CD4-positive, CD25-positive, alpha-beta regulatory T cell (primary cell): ENCODE measurements at regions not wholly inside any gene's neighbourhood (a gene's known extent, or its start where the extent isn't known, plus 50 kb on each side); places are given as distances from the start of the nearest gene placed in this dataset.

Source experiments
- ATAC-seq, 2 donors: fragments of 150-1000 bp; cut with Tn5 transposase; one replicate each; pipeline ENCODE4 v1.10.0; 2021; ENCODE audit warnings: low read depth in 2 of 2, moderate number of reproducible peaks in 2 of 2, moderate library complexity in 1 of 2
- DNase-seq, 3 donors: peaks; one replicate each; pipeline versions ENCODE4 v3.0.0 to v3.0.0-alpha.2; 2012 to 2022; ENCODE audit warnings: mixed read lengths in 1 of 3
- H3K27ac ChIP-seq: one replicate; pipeline ENCODE4 v1.7.0; 2013; ENCODE audit warnings: mild to moderate bottlenecking, low read length; ENCODE audit not compliant: insufficient read depth, poor library complexity, severe bottlenecking
- H3K27me3 ChIP-seq: one replicate; pipeline ENCODE4 v1.7.0; 2013; ENCODE audit warnings: low read length; ENCODE audit not compliant: control insufficient read depth, insufficient read depth
- H3K36me3 ChIP-seq: one replicate; pipeline ENCODE4 v1.7.0; 2013; ENCODE audit warnings: mild to moderate bottlenecking, low read length, moderate library complexity; ENCODE audit not compliant: control insufficient read depth, insufficient read depth
- H3K4me1 ChIP-seq: 2 replicates; pipeline ENCODE4 v1.7.0; 2013; ENCODE audit warnings: mild to moderate bottlenecking, low read length; ENCODE audit not compliant: insufficient read depth, control insufficient read depth, poor library complexity, severe bottlenecking
- H3K4me3 ChIP-seq: one replicate; pipeline ENCODE4 v1.7.0; 2013; ENCODE audit warnings: low read depth, mild to moderate bottlenecking, low read length, moderate library complexity
- H3K9me3 ChIP-seq, 2 experiments: 1 replicate in 1 of 2; 2 replicates in 1 of 2; pipeline ENCODE4 v1.7.0; 2013; ENCODE audit warnings: low read length in 2 of 2, mild to moderate bottlenecking in 1 of 2, moderate library complexity in 1 of 2; ENCODE audit not compliant: control insufficient read depth in 2 of 2
- H3K27ac Mint-ChIP-seq, 3 donors: one replicate each; pipeline ENCODE4 v1.8.0; 2020 to 2022; ENCODE audit warnings: mild to moderate bottlenecking in 3 of 3, mixed read lengths in 3 of 3, moderate library complexity in 2 of 3
- H3K27me3 Mint-ChIP-seq: one replicate; pipeline ENCODE4 v1.8.0; 2022; ENCODE audit warnings: mild to moderate bottlenecking, mixed read lengths
- H3K36me3 Mint-ChIP-seq: one replicate; pipeline ENCODE4 v1.8.0; 2020; ENCODE audit warnings: mixed read lengths
- H3K4me1 Mint-ChIP-seq, 4 donors: one replicate each; pipeline ENCODE4 v1.8.0; 2020 to 2022; ENCODE audit warnings: mixed read lengths in 4 of 4, mild to moderate bottlenecking in 1 of 4
- H3K4me3 Mint-ChIP-seq, 4 donors: one replicate each; pipeline ENCODE4 v1.8.0; 2020 to 2022; ENCODE audit warnings: mild to moderate bottlenecking in 4 of 4, mixed read lengths in 4 of 4, moderate library complexity in 3 of 4
- H3K9me3 Mint-ChIP-seq, 7 donors: one replicate each; pipeline ENCODE4 v1.8.0; 2020 to 2022; ENCODE audit warnings: mixed read lengths in 7 of 7, mild to moderate bottlenecking in 3 of 7, moderate library complexity in 2 of 7

- peaks cover 0 to 1% (median 0%) of the 10 kb centered on the region in 7 donors for H3K9me3 Mint-ChIP-seq
- no peak overlapping the region for H3K27ac ChIP-seq
- H3K4me1 Mint-ChIP-seq = no peaks in the 10 kb centered on the region
- H3K4me3 Mint-ChIP-seq = no peak overlapping the region
- no peak overlapping the region for H3K4me3 ChIP-seq
- peaks cover 15% of the 10 kb centered on the region for H3K27me3 Mint-ChIP-seq
- DNase-seq = no peak
- H3K9me3 ChIP-seq = no peaks in the 10 kb centered on the region
- peaks cover 7% of the 10 kb centered on the region for H3K27me3 ChIP-seq
- no peaks in the 10 kb centered on the region for H3K4me1 ChIP-seq
- no peak overlapping the region for H3K27ac Mint-ChIP-seq
- no peaks in the 10 kb centered on the region for H3K36me3 Mint-ChIP-seq
- no peak for ATAC-seq
- H3K36me3 ChIP-seq = no peaks in the 10 kb centered on the region
Measured at GRCh38 chr17:33804401-33804800, 450.7 kb upstream of the CCL2 start.

- H3K4me3 Mint-ChIP-seq = no peak overlapping the region
- no peaks in the 10 kb centered on the region for H3K4me1 Mint-ChIP-seq
- H3K36me3 ChIP-seq = no peaks in the 10 kb centered on the region
- no peak for DNase-seq
- H3K4me1 ChIP-seq = no peaks in the 10 kb centered on the region
- H3K27me3 Mint-ChIP-seq = peaks cover 9% of the 10 kb centered on the region
- no peaks in the 10 kb centered on the region for H3K9me3 ChIP-seq
- H3K27ac ChIP-seq = no peak overlapping the region
- H3K36me3 Mint-ChIP-seq = no peaks in the 10 kb centered on the region
- peaks cover 7% of the 10 kb centered on the region for H3K27me3 ChIP-seq
- H3K27ac Mint-ChIP-seq = no peak overlapping the region
- H3K9me3 Mint-ChIP-seq = peaks cover 0 to 1% (median 0%) of the 10 kb centered on the region in 7 donors
- no peak overlapping the region for H3K4me3 ChIP-seq
- no peak for ATAC-seq
Measured at GRCh38 chr17:33806631-33807030, 448.5 kb upstream of the CCL2 start.

- Histone ChIP-seq H3K27me3 (peaks cover 5% of the 10 kb centered on the region), H3K4me3 (no peak overlapping the region), H3K27ac (no peak overlapping the region), H3K36me3 (no peaks in the 10 kb centered on the region), H3K9me3 (no peaks in the 10 kb centered on the region), H3K4me1 (no peaks in the 10 kb centered on the region)
- ATAC-seq (no peak), DNase-seq (no peak)
- Mint-ChIP-seq H3K36me3 (no peaks in the 10 kb centered on the region), H3K27ac (no peak overlapping the region), H3K27me3 (peaks cover 4% of the 10 kb centered on the region), H3K4me1 (no peaks in the 10 kb centered on the region), H3K4me3 (no peak overlapping the region), H3K9me3 (peaks cover 0 to 1% (median 0%) of the 10 kb centered on the region in 7 donors)
Measured at GRCh38 chr17:33809748-33810147, 445.3 kb upstream of the CCL2 start.

- Histone ChIP-seq H3K36me3 (no peaks in the 10 kb centered on the region), H3K4me3 (no peak overlapping the region), H3K4me1 (no peaks in the 10 kb centered on the region), H3K9me3 (no peaks in the 10 kb centered on the region), H3K27me3 (peaks cover 2% of the 10 kb centered on the region), H3K27ac (no peak overlapping the region)
- no peak overlapping the region for H3K4me3 Mint-ChIP-seq
- H3K27me3 Mint-ChIP-seq = no peaks in the 10 kb centered on the region
- H3K9me3 Mint-ChIP-seq = peaks cover 0 to 1% (median 0%) of the 10 kb centered on the region in 7 donors
- H3K36me3 Mint-ChIP-seq = no peaks in the 10 kb centered on the region
- DNase-seq (no peak), ATAC-seq (no peak)
- no peak overlapping the region for H3K27ac Mint-ChIP-seq
- no peaks in the 10 kb centered on the region for H3K4me1 Mint-ChIP-seq
Measured at GRCh38 chr17:33811004-33811760, 443.9 kb upstream of the CCL2 start.

GRCh38 chr17:33811984-33812577 is 443.0 kb upstream of the CCL2 start:
- no peak overlapping the region for H3K4me3 ChIP-seq

GRCh38 chr17:33814852-33815251 is 440.2 kb upstream of the CCL2 start:
- H3K27me3 Mint-ChIP-seq = peaks cover 9% of the 10 kb centered on the region
- Histone ChIP-seq H3K4me1 (no peaks in the 10 kb centered on the region), H3K9me3 (no peaks in the 10 kb centered on the region), H3K36me3 (no peaks in the 10 kb centered on the region), H3K27ac (no peak overlapping the region), H3K27me3 (no peaks in the 10 kb centered on the region), H3K4me3 (no peak overlapping the region)
- no peak overlapping the region for H3K27ac Mint-ChIP-seq
- H3K9me3 Mint-ChIP-seq = peaks cover 0 to 1% (median 0%) of the 10 kb centered on the region in 7 donors
- H3K36me3 Mint-ChIP-seq = no peaks in the 10 kb centered on the region
- ATAC-seq (no peak), DNase-seq (no peak)
- H3K4me3 Mint-ChIP-seq = no peak overlapping the region
- no peaks in the 10 kb centered on the region for H3K4me1 Mint-ChIP-seq

More at GRCh38 chr17:33811984-33812577, 443.0 kb upstream of the CCL2 start:
- H3K9me3 Mint-ChIP-seq = peaks cover 0 to 1% (median 0%) of the 10 kb centered on the region in 7 donors
- H3K4me1 ChIP-seq = no peaks in the 10 kb centered on the region
- no peaks in the 10 kb centered on the region for H3K9me3 ChIP-seq
- no peaks in the 10 kb centered on the region for H3K36me3 Mint-ChIP-seq
- H3K4me1 Mint-ChIP-seq = no peaks in the 10 kb centered on the region
- ATAC-seq (no peak), DNase-seq (no peak)
- H3K27me3 Mint-ChIP-seq = no peaks in the 10 kb centered on the region
- H3K4me3 Mint-ChIP-seq = no peak overlapping the region
- no peaks in the 10 kb centered on the region for H3K36me3 ChIP-seq
- no peak overlapping the region for H3K27ac ChIP-seq
- H3K27ac Mint-ChIP-seq = no peak overlapping the region
- peaks cover 2% of the 10 kb centered on the region for H3K27me3 ChIP-seq

- no peaks in the 10 kb centered on the region for H3K4me1 Mint-ChIP-seq
- no peak for ATAC-seq
- Histone ChIP-seq H3K4me3 (no peak overlapping the region), H3K4me1 (no peaks in the 10 kb centered on the region), H3K27me3 (no peaks in the 10 kb centered on the region), H3K27ac (no peak overlapping the region), H3K9me3 (no peaks in the 10 kb centered on the region), H3K36me3 (no peaks in the 10 kb centered on the region)
- peaks cover 0 to 1% (median 0%) of the 10 kb centered on the region in 7 donors for H3K9me3 Mint-ChIP-seq
- DNase-seq = no peak
- H3K36me3 Mint-ChIP-seq = no peaks in the 10 kb centered on the region
- H3K4me3 Mint-ChIP-seq = no peak overlapping the region
- peaks cover 9% of the 10 kb centered on the region for H3K27me3 Mint-ChIP-seq
- no peak overlapping the region for H3K27ac Mint-ChIP-seq
Measured at GRCh38 chr17:33816036-33816435, 439.0 kb upstream of the CCL2 start.
